ENCODE measurements at regions not wholly inside any gene's neighbourhood (a gene's known extent, or its start where the extent isn't known, plus 50 kb on each side); places are given as distances from the start of the nearest gene placed in this dataset.
"Not testable (repeated sequence)": the region's sequence is repeated elsewhere in the genome, so short reads cannot be mapped to it uniquely, and the experiment has no call there.

DNA sequence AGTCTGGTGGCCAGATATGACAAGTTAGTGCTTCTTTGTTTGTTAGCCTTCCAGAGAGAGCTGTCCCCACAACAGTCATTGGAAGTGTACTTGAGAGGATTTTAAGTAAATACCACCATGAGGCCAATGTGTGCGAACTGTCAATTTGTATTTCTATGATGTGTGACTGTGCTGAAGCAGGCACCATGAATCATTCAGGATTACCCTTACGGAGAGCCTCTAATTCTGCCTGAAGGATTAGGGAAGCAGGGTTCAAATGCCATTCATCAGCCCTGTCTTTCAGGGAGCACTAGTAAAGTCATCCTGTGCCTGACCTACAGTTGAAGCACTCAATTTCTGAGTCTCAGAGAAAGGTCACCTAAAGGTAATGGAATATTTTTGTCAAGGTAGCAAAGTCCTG is 109.3 kb downstream of the GATA3 start:
- 60 to 68% (median 65%) methylated on average over 2 of the region's 2 CpGs for WGBS, 3 donors
- H3K27ac ChIP-seq: no peak overlapping the region
- TF ChIP-seq CTCF (IDR thresholded peaks at IDR 0.05) (no peak), EP300 (IDR thresholded peaks at IDR 0.05) (no peak), POLR2A (IDR thresholded peaks at IDR 0.05) (no peak)
- no peak for DNase-seq
- H3K27me3 ChIP-seq: no peaks in the 10 kb centered on the region
- H3K36me3 ChIP-seq: no peaks in the 10 kb centered on the region
- intact Hi-C loops (cut with DNase I): no loop called here
- no peaks in the 10 kb centered on the region for H3K9me3 ChIP-seq
- H3K4me1 ChIP-seq (ENCODE audit: insufficient read depth): no peaks in the 10 kb centered on the region
- H3K4me3 ChIP-seq: no peak overlapping the region

DNA sequence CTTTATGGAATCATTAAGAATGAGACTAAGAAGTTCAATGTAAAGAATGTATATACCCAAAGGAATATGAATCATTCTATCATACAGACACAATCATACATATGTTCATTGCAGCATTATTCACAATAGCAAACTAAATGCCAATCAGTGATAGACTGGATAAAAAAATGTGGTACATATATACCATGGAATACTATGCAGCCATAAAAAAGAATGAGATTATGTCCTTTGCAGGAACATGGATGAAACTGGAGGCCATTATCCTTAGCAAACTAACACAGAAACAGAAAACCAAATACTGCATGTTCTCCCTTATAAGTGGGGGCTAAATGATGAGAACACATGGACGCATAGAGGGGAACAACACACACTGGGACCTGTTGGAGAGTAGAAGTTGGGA is 110.2 kb downstream of the GATA3 start:
- H3K27me3 ChIP-seq; H3K36me3 ChIP-seq; intact Hi-C loops (cut with DNase I); H3K9me3 ChIP-seq; H3K27ac ChIP-seq; H3K4me1 ChIP-seq (ENCODE audit: insufficient read depth); H3K4me3 ChIP-seq; DNase-seq: not testable (repeated sequence)
- 85 to 96% (median 94%) methylated on average over 1 of the region's 1 CpG for whole genome bisulfite sequencing, 3 donors

- H3K4me1 ChIP-seq (ENCODE audit: insufficient read depth): no peaks in the 10 kb centered on the region
- H3K27me3 ChIP-seq: no peaks in the 10 kb centered on the region
- H3K9me3 ChIP-seq: no peaks in the 10 kb centered on the region
- intact Hi-C loops (cut with DNase I): no loop called here
- no peaks in the 10 kb centered on the region for H3K36me3 ChIP-seq
- TF ChIP-seq CTCF (IDR thresholded peaks at IDR 0.05): no peak
- TF ChIP-seq EP300 (IDR thresholded peaks at IDR 0.05): no peak
- no peak for TF ChIP-seq POLR2A (IDR thresholded peaks at IDR 0.05)
- no peak overlapping the region for H3K27ac ChIP-seq
- DNase-seq: no peak
- H3K4me3 ChIP-seq: no peak overlapping the region
These were observed 114.3 kb downstream of the GATA3 start for GRCh38 chr10:8168836-8169235.

DNA sequence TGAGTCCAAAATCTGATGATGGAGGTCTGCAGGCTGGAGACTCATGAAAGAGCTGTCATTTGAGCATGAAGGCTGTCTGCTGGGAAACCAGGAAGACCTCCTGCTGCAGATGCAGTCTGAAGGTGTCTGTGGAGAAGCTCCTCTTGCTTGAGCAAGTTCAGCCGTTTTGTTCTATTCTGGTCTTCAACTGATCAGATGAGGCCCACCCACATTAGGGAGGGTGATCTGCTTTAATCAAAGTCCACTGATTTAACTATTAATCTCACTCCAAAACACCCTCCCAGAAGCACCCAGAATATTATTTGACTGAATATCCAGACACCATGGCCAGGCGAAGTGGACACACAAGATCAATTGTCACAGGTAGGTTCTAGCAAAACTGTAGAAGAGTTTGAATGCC is 116.5 kb downstream of the GATA3 start:
- no peaks in the 10 kb centered on the region for H3K4me1 ChIP-seq (ENCODE audit: insufficient read depth)
- no peaks in the 10 kb centered on the region for H3K36me3 ChIP-seq
- H3K9me3 ChIP-seq: no peaks in the 10 kb centered on the region
- no peak overlapping the region for H3K4me3 ChIP-seq
- intact Hi-C loops (cut with DNase I): no loop called here
- no peak for DNase-seq
- no peak for TF ChIP-seq CTCF (IDR thresholded peaks at IDR 0.05)
- no peak for TF ChIP-seq POLR2A (IDR thresholded peaks at IDR 0.05)
- no peak for TF ChIP-seq EP300 (IDR thresholded peaks at IDR 0.05)
- H3K27me3 ChIP-seq: no peaks in the 10 kb centered on the region
- WGBS, 3 donors: 83 to 94% (median 86%) methylated on average over 2 of the region's 2 CpGs
- H3K27ac ChIP-seq: no peak overlapping the region

DNA sequence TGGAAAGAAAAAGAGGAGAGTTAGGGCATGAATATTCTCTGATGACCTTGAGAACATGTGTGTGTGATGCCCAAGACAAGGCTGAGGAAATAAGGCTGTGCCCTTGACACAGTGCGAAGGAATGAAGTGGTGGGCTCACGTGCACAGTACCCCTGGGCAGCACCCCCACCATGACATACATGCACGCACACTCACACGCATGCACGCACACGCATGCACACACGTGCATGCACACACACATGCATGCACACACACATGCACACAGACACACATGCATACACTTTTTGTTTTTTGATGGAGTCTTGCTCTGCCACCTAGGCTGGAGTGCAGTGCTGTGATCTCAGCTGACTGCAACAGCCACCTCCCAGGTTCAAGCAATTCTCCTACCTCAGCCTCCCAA is 118.1 kb downstream of the GATA3 start:
- TF ChIP-seq POLR2A (IDR thresholded peaks at IDR 0.05) (no peak), CTCF (IDR thresholded peaks at IDR 0.05) (no peak), EP300 (IDR thresholded peaks at IDR 0.05) (no peak)
- Histone ChIP-seq H3K27ac (no peak overlapping the region), H3K27me3 (no peaks in the 10 kb centered on the region), H3K4me1 (ENCODE audit: insufficient read depth) (no peaks in the 10 kb centered on the region), H3K4me3 (no peak overlapping the region), H3K9me3 (no peaks in the 10 kb centered on the region), H3K36me3 (no peaks in the 10 kb centered on the region)
- intact Hi-C loops (cut with DNase I): no loop called here
- 77 to 83% (median 79%) methylated on average over 7 of the region's 7 CpGs for WGBS, 3 donors
- DNase-seq: no peak
